ENCODE measurements at regions not wholly inside any gene's neighbourhood (a gene's known extent, or its start where the extent isn't known, plus 50 kb on each side); places are given as distances from the start of the nearest gene placed in this dataset.

DNA sequence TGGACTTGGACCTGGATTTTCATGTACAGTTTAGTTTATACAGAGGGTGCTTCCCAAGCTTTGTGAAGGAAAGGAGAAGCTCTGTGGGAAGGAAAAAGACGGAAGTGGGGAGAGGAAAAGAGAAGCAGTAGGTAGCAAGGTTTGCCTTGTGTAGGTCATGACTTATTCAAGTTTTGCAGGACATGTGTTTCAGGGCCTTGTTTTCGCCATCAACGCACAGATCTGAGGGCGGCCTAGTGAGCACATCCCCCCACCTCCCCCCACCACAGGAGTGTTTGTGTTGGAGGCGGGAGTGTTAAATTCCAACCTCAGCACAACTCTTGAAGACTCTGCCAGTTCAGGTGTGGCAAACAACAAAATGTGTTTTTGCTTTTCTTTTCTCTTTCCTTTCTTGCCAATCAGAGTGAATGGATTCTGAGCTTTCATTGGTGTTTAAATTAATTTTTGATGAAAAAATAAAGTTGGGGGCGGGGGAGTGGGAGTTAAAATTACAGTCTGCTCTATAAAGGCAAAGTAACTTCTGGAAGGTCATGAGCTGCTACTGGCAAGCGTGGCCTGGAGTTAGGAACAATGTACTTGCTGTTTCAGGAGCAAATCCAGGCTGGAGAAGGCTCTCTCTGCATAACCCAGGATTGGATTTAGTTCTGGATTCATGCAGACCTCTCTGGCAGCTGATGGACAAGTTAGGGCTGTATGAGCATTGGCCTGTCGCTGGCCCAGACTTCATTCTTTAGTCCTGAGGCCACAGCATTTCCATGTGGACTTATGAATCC is 338.5 kb downstream of the CD83 start:
- Histone ChIP-seq H2BK5ac (ENCODE audit: insufficient read length, low read length) (no peak overlapping the region), H3K4me1 (ENCODE audit: insufficient read depth, low read length) (no peaks in the 10 kb centered on the region; the same call in 1 of the 2 replicates), H3K18ac (ENCODE audit: insufficient read length, low read depth, low read length) (no peak overlapping the region), H3K79me1 (ENCODE audit: insufficient read depth, low read depth, low read length, poor library complexity, severe bottlenecking) (no peaks in the 10 kb centered on the region), H3K9me3 (ENCODE audit: control insufficient read depth, low read depth, low read length) (no peaks in the 10 kb centered on the region), H4K8ac (replicated peaks; ENCODE audit: insufficient read length, low read depth, low read length) (no peak overlapping the region), H2BK12ac (ENCODE audit: insufficient read length, low read depth, low read length) (no peak overlapping the region), H3K23ac (ENCODE audit: insufficient read length, low read depth, low read length) (no peak overlapping the region), H2BK20ac (ENCODE audit: low read depth, low read length, poor library complexity, severe bottlenecking) (no peak overlapping the region), H4K5ac (ENCODE audit: insufficient read length, low read depth, low read length) (no peak overlapping the region), H2BK15ac (ENCODE audit: low read depth, low read length) (no peak overlapping the region), H3K56ac (ENCODE audit: insufficient read length, low read depth, low read length) (no peak overlapping the region), H3K23me2 (ENCODE audit: insufficient read length, low read depth, low read length, poor library complexity, severe bottlenecking) (no peaks in the 10 kb centered on the region), H4K91ac (ENCODE audit: insufficient read length, low read depth, low read length) (no peak overlapping the region), H3K14ac (ENCODE audit: insufficient read depth, low read length) (no peak overlapping the region), H3K27ac (ENCODE audit: insufficient read length, low read depth, low read length) (no peak overlapping the region), H3T11ph (ENCODE audit: low read length) (no peak overlapping the region), H3K4ac (ENCODE audit: low read depth, low read length) (no peak overlapping the region), H3K79me2 (ENCODE audit: insufficient read depth, low read length) (no peaks in the 10 kb centered on the region), H4K20me1 (ENCODE audit: control insufficient read depth, insufficient read depth, insufficient read length) (no peaks in the 10 kb centered on the region), H3K27me3 (ENCODE audit: insufficient read depth, low read length) (no peaks in the 10 kb centered on the region), H2BK120ac (ENCODE audit: low read depth, low read length, poor library complexity, severe bottlenecking) (no peak overlapping the region), H2AFZ (ENCODE audit: low read length) (no peak overlapping the region), H2AK5ac (ENCODE audit: insufficient read length, low read length) (no peak overlapping the region), H3K9ac (ENCODE audit: extremely low read depth, insufficient read length, low read length) (no peak overlapping the region), H3K4me2 (ENCODE audit: insufficient read depth, insufficient read length, low read length) (no peak overlapping the region)
- Mint-ChIP-seq H3K27me3 (ENCODE audit: low read depth) (peaks cover 4% of the 10 kb centered on the region), H3K4me3 (no peak overlapping the region), H3K36me3 (ENCODE audit: insufficient read depth in 1 of 3, low read depth in 3 of 3) (no peaks in the 10 kb centered on the region; a peak in 2 of 7 replicates), H3K4me1 (peaks cover 5 to 18% of the 10 kb centered on the region in 2 experiments), H3K27ac (peak overlapping the region in 2 of 3 experiments; percentile 46 to 57; a peak in 2 of 7 replicates), H3K9me3 (no peaks in the 10 kb centered on the region; a peak in 1 of 5 replicates)
- no peak for DNase-seq
- 100% methylated on average over 1 of the region's 8 CpGs for WGBS (ENCODE audit: extremely low coverage, insufficient read length, low lambda C conversion rate)
- TF ChIP-seq, protein P1, sequence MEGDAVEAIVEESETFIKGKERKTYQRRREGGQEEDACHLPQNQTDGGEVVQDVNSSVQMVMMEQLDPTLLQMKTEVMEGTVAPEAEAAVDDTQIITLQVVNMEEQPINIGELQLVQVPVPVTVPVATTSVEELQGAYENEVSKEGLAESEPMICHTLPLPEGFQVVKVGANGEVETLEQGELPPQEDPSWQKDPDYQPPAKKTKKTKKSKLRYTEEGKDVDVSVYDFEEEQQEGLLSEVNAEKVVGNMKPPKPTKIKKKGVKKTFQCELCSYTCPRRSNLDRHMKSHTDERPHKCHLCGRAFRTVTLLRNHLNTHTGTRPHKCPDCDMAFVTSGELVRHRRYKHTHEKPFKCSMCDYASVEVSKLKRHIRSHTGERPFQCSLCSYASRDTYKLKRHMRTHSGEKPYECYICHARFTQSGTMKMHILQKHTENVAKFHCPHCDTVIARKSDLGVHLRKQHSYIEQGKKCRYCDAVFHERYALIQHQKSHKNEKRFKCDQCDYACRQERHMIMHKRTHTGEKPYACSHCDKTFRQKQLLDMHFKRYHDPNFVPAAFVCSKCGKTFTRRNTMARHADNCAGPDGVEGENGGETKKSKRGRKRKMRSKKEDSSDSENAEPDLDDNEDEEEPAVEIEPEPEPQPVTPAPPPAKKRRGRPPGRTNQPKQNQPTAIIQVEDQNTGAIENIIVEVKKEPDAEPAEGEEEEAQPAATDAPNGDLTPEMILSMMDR (conservative IDR thresholded peaks at IDR 0.05), result no peak
